Kidney epithelial cell (primary cell): ENCODE measurements at regions not wholly inside any gene's neighbourhood (a gene's known extent, or its start where the extent isn't known, plus 50 kb on each side); places are given as distances from the start of the nearest gene placed in this dataset.

Experiments
- DNase-seq: peaks from one replicate; pipeline ENCODE4 v3.0.0-alpha.2; 2010; ENCODE audit warnings: low read depth
- H3K27me3 ChIP-seq: 2 replicates; pipeline ENCODE4 v1.6.0; 2011; ENCODE audit warnings: low read length; ENCODE audit not compliant: control insufficient read depth, insufficient read depth
- H3K36me3 ChIP-seq: 2 replicates; pipeline ENCODE4 v1.5.1; 2011; ENCODE audit warnings: low read length; ENCODE audit not compliant: control insufficient read depth, insufficient read depth
- H3K4me3 ChIP-seq: 2 replicates; pipeline ENCODE4 v1.5.1; 2011; ENCODE audit warnings: low read depth, mild to moderate bottlenecking, control low read depth, low read length
- TF ChIP-seq, protein P1 (sequence below): IDR thresholded peaks from 2 replicates; pipeline ENCODE4 v1.5.1; 2011; ENCODE audit warnings: mild to moderate bottlenecking, moderate library complexity, low read length, control low read depth, inconsistent platforms; ENCODE audit not compliant: insufficient read depth, poor library complexity, severe bottlenecking

DNA sequence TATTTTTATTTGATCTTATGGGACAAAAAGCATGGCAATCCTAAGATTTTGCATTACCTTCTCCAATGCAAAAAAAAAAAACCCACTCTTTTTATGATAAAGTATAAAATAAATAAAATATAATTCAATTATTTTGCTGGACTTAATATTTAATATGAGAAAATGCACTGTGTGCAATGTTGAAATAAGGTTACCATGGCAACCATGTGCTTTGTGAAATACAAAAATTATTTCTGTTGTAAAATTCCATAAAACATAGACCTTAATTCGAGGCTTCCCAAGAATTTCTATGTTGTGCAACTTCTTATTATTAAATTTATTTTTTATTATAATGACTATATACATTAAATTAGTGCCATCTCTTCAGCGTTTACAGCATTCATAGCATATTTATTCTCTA is 989.5 kb downstream of the MRPL39 start:
- Histone ChIP-seq H3K4me3 (no peak overlapping the region), H3K36me3 (no peaks in the 10 kb centered on the region), H3K27me3 (no peaks in the 10 kb centered on the region)
- TF ChIP-seq, protein P1, sequence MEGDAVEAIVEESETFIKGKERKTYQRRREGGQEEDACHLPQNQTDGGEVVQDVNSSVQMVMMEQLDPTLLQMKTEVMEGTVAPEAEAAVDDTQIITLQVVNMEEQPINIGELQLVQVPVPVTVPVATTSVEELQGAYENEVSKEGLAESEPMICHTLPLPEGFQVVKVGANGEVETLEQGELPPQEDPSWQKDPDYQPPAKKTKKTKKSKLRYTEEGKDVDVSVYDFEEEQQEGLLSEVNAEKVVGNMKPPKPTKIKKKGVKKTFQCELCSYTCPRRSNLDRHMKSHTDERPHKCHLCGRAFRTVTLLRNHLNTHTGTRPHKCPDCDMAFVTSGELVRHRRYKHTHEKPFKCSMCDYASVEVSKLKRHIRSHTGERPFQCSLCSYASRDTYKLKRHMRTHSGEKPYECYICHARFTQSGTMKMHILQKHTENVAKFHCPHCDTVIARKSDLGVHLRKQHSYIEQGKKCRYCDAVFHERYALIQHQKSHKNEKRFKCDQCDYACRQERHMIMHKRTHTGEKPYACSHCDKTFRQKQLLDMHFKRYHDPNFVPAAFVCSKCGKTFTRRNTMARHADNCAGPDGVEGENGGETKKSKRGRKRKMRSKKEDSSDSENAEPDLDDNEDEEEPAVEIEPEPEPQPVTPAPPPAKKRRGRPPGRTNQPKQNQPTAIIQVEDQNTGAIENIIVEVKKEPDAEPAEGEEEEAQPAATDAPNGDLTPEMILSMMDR, result no peak
- no peak for DNase-seq

GRCh38 chr21:24594082-24594481 is 1013.2 kb downstream of the MRPL39 start:
- Histone ChIP-seq H3K36me3 (no peaks in the 10 kb centered on the region), H3K4me3 (no peak overlapping the region), H3K27me3 (no peaks in the 10 kb centered on the region)
- no peak for DNase-seq
- TF ChIP-seq, protein P1, result no peak

DNA sequence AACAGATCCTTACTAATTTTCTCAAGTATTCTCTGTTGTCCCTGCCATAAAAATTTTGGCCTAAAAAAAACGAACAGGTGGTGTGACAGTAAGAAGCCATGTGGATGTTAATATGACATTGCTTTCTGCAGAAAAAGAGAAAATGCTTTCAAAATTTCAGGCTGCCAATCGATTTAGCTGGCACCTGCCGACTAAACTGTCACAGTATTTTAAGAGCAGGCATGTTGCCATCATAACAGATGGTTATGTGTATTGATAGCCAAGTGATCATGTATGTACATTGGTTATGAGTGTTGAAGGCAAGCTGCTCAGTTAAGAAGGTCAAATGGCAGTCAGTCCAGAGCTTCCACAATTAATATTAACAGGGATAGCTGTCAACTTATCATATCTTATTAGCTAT is 1017.0 kb downstream of the MRPL39 start:
- no peaks in the 10 kb centered on the region for H3K27me3 ChIP-seq
- TF ChIP-seq, protein P1, result no peak
- no peaks in the 10 kb centered on the region for H3K36me3 ChIP-seq
- DNase-seq, result no peak
- no peak overlapping the region for H3K4me3 ChIP-seq

DNA sequence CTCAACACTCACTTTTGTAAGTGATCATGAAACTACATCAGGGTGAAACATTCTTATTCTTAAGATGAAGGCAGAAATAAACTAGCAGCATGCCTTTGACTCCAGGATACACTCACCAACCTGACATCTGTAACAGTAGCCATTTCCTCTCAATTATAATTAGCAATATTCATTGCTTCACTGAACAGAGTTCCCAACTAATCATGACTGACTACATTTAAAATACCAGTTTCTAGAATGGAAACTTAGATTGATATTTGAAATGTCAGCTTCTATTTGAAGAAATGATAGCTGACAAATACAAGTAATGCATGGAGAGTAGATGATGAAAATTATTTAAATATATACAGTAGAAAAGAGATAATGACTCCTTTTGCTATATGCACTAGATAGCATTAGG is 1023.8 kb downstream of the MRPL39 start:
- DNase-seq, result no peak
- TF ChIP-seq, protein P1, result no peak
- no peaks in the 10 kb centered on the region for H3K27me3 ChIP-seq
- no peak overlapping the region for H3K4me3 ChIP-seq
- H3K36me3 ChIP-seq, result no peaks in the 10 kb centered on the region

GRCh38 chr21:24577301-24577700 is 1030.0 kb downstream of the MRPL39 start:
- Histone ChIP-seq H3K4me3 (no peak overlapping the region), H3K27me3 (no peaks in the 10 kb centered on the region)

GRCh38 chr21:24561291-24561690 is 1046.0 kb downstream of the MRPL39 start:
- no peaks in the 10 kb centered on the region for H3K36me3 ChIP-seq
- no peak for DNase-seq
- TF ChIP-seq, protein P1, result no peak
- H3K27me3 ChIP-seq, result no peaks in the 10 kb centered on the region
- H3K4me3 ChIP-seq, result no peak overlapping the region

More at GRCh38 chr21:24577301-24577700, 1030.0 kb downstream of the MRPL39 start:
- TF ChIP-seq, protein P1, result no peak
- no peaks in the 10 kb centered on the region for H3K36me3 ChIP-seq
- DNase-seq, result no peak
